ENCODE measurements at regions not wholly inside any gene's neighbourhood (a gene's known extent, or its start where the extent isn't known, plus 50 kb on each side); places are given as distances from the start of the nearest gene placed in this dataset.

DNA sequence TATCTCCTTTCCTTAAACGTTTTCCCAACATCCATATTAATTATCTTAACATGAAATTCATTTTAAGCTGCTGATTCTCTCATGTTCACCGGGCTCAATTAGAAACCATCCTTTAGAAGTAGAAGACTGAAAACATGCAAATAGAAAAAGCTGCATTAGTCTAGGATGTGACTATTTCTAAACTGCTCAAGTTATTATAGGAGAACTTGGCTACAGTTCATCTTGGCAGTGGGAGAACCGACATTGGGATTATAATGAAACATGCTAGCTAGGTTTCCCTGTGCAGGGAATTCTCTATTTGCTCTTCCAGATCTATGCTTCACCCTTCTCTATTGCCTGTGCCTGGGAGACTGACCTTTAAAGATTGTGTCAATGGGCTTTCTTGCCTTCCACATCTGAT is 151.0 kb upstream of the PPARGC1A start:
- no peak for DNase-seq

DNA sequence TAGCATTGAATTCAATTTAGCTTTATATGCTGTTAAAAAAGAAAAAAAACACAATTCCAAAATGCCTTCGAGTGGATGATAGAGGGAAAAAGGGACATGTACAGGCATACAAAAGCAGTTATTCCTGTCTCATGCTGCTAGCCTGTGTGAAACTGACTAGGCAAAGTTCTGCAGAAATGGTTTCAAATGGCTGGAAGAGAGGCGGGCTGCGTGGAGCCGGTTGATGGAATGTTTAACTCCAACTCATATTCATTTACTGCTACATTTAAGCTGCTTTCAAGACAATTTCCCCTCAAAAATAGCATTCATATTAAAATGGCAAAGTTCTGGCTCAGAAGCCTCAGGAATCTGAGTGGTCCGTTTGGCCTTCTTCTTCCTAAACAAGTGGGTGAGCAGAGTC is 143.8 kb upstream of the PPARGC1A start:
- DNase-seq = no peak

DNA sequence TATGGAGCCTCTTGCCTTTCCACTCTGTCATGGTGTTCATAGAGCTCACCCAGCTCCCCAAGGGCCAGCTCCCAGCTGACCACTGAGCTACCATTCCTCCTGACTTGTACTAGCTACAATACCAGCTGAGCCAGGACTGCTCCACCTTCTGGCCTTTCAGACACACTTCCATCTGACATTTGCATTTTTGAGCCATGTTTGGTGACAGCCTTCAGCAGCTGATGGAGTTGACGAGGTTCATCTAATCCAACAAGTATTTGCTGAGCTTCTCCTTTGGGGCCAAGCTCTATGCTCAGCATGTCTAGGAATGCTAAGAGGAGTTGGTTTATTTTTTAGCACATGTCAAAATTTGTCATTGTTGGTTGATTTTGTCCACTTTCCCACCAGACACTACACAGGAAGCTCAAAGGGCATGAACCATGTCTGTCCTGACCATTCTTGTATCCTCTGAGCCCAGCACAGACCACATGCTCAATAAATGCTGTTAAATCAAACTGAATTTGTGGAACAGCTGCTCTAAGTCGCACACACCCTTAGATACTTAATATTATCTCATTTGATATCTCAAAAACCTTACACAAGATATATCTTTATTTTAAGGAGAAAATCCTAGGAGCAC is 142.6 kb upstream of the PPARGC1A start:
- peak in 1 of 5 experiments; percentile 2 for DNase-seq

DNA sequence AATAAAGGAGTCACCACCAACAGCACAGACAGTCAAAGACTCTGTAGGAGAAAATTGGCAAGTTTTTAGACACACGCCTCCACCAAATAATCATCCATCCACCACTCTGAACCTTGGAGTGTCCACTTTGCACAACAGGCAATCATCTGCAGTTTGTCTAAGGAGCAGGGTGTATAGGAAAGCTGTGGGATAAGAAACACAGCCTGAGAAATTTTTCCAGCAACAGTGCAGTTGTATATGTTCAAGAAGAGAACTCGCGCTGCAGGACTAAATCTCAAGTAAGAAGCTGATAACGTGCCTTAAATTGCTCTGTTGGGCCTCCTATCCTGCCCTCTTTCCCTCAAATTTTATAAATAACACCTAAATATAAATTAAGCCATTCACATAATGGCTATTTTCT is 136.7 kb upstream of the PPARGC1A start:
- DNase-seq = no peak

DNA sequence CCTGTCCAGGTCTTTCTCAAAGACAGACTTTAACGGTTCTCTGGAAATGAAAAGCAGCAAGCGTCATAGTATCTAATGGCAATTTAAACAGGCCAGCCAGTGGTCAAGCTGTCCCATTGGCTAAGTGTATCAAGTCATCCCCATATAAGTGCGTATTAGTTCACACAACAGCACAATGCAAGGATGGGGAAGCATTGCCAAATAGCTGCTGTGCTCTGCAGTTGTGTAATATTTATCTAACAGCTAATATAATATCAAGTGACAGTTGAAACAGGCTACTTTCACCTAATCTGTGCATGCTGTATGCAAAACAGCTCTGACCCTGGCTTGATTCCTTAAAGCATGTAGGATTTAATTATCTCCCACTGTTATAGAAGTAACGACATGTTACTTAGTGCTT is 134.8 kb upstream of the PPARGC1A start:
- no peak for DNase-seq

DNA sequence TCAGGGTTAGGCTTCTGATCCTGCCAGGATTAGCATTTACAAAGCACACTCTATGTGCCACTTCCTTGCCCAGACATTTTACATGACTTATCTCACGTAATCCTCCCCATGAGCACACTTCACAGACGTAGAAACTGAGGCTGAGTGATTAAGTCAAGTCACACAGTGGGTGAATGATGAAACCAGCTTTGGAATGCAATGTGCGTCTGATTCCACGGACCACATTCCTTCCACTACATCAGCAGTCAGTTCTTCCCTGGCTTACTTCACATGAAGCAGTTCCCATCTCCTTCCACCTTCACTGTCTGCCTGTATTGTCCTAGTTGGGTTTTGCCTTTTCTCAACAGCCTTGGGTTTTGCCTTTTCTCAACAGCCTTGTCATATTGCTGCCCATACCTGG is 134.3 kb upstream of the PPARGC1A start:
- no peak for DNase-seq

DNA sequence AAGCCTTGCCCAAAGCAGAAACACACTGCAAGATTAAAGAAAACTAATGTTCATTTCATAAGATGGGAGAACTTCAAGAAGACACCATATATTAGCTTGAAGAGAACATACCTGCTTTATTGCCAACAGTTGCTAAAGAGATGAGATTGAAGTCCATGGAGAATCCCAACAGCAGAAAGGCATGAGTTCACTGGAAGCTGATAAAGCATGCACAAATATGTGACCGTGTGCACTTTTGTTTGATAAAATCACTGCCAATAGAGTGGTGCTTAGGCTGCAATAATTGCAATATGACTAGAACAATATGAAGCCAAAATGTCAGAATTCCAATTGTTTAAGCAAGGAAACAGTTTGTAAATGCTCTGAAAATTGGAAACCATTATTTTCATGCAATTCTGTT is 125.9 kb upstream of the PPARGC1A start:
- DNase-seq = no peak

DNA sequence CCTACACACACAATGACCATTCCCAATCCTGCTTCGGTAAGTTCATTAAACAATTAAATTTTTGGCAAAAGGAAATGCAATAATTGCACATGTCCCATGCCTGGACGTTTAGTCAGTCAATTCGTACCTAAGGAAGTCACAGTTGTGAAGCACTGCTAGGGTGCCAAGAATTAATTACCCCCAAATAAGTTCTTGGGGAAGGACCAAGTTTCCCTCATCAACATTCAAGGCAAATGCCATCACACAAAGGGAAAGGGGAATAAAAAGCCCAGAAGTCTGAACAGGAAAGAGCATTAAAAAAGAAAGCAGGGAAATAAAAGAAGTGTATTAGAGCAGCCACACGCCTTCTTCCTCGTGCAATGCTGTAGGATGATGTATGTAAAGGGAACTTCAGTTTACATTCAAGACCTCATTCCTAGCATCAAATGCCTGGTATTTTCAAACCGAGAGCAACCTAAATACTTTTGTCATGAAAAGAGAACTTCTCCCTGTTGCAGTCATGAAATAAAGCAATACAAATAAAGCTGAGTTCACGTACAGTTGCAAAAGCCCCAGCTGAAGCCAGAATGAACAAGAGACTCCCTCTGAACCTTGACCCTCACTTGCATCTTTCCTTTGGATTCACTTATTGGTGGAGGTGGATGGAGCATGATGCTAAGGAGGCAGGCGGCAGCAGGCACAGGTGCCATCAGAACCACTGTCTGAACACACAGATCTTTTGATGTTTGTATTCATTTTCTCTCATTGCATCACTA is 124.0 kb upstream of the PPARGC1A start:
- DNase-seq = no peak

DNA sequence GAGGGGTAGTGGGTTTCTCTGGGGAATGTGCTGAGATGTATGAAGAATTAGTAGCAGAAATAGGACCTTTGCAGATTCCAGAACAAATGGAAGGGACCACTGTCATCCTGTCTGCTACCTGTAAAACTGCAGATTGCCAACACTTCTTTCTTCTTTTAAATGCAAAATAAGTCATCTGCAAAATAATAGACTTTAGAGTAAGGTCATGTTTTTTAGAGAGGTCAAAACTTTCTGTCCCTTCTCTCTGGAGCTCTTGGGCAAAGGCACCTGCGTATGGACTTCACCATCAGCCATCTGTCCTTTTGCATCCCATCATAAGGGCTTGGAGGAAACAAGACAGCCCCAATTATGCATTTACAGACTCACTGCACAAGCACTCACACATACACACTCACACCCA is 121.1 kb upstream of the PPARGC1A start:
- no peak for DNase-seq

DNA sequence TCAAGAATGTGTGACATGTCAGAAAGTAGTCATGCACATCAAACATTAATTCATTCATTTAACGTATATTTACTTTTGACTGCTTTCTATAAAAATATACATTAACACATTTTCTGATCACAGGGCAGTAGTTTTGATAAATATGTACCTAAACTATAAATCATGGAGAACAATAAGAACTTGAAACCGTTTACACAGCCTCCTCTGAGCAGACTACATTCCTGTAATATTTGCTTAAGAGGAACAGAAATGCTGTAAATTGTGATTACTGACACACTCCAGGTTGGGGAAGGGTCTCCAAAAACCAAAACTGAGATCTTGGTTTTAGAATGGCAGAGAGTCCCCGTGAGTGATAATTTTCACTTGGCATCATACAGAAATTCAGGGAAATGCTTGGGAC is 120.7 kb upstream of the PPARGC1A start:
- no peak for DNase-seq

DNA sequence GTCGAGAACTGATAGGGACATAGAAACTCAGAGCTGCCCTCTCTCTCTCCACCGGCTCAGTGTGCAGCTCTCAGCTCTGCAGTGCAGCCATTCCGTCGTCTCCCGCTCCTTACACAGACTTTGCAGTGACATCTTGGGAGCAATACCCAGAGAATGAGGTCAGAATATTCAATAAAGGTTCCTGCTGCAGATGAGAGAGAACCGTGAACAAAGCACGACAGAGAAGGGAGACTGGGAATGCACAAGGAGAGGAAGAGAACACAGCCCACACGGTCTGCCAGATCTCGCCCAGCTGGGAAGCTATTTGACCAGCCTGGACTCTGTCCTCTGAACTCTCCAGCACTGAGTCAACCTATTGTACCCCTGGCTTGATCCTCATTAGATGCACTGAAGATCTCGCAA is 118.0 kb upstream of the PPARGC1A start:
- DNase-seq = no peak

DNA sequence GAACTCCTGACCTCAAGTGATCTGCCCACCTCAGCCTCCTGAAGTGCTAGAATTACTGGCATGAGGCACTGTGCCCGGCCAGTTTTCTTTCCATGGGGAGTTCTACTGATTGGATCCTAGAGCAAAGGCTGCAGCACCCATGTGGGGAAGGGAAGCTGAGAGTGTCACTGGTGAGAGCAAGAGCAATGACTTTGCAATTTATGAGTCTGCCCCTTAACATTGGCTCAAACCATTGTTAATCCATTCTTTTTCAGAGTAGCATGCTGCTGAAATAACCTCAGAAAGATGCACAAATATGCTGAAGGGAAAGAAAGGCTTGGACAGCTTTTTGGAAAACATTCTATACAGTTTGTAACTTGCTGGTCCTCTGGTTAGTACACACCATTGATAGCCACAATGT is 116.4 kb upstream of the PPARGC1A start:
- DNase-seq = no peak

DNA sequence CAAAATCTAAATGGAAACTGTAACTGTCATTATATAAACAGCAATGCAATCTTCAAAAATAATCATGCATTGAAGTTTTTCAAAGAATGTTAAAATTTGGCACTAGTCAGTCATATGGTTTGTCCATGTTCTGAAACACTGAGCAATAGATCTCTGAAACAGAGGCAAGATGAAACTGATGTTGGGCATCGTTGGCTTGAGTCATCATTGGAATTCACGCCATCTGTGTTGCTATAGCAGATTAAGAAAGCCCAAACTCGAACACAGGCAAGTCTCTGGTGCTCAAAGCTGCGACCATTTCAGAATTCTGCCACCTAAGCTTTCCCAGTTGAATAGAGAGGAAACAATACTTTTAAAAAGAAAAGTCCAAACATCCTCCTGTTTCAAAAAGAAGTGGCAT is 114.1 kb upstream of the PPARGC1A start:
- DNase-seq = no peak

DNA sequence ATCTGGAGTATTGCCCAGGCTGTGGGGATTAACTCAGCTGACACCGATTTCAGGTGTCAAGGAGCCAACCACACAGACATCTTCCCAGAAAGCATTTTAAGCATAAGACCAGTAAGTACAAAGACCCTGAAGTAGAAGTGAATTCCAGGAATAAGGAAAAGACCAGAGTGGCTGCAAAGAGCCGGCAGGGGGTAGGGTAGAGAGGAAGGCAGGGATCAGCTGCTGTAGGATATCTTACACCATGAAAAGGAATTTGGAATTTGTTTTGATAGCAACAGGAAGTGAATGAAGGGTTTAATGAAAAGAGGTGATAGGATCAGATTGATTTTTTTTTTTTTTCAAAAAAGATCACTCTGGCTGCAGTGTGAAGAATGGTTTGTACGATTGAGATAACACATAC is 113.6 kb upstream of the PPARGC1A start:
- DNase-seq = no peak

DNA sequence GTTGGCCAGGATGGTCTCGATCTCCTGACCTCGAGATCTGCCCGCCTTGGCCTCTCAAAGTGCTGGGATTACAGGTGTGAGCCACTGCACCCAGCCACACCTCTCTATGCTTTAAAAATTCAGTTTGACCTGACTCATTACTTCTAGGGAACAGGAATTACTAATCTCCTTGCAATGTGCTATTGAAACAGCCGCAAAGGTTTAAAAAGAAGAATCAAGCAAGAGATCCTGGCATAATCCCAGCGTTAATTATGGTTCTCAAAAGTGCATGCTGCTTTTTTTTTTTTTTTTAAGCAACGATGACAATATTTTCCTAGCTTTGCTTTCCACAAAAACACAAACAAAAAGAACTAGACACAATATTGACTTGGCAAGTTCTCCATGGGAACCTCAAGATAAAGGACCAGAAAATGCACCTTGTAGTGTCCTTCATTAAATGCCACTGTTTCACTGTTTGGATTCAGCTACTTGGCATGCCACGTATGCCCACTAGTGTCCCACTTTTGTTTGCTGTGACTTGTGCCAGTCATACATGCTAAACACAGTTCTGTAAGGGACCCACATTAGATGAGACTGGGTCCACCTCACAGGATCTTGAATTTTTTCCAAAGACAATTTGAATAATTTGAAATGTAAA is 112.6 kb upstream of the PPARGC1A start:
- DNase-seq = no peak

DNA sequence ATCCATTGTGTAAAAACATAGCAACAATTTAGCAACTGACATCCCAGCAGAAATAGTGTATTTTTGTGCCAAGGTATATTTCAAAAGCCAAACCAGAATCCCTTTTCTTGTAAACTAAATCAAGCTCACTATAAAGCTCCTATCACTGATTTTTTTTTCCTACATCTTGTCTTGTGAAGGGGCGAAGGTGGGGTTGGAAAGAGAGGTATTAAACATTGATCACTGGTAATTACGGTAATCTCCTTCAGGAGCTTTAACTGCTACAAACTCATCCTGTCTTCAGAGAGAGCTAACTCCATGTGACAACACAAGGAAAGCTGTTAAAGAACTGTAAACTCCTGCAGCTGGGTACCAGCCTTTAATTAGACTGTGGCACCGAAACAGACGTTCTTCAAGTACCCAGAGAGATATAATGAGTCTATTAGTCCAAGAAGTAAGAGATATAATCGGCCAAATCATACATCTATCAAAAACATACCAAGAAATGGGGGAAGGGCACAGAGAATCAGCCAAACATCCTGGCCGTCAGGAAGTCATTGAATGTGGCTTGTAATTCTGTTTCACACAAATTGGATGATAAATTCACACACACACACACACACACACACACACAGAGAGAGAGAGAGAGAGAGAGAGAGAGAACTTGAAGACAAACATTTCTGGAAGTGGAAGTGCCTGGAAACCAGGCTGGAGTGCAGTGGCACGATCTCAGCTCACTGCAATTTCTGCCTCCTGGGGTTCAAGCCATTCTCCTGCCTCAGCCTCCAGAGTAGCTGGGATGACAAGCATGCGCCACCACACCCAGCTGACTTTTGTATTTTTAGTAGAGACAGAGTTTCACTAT is 111.9 kb upstream of the PPARGC1A start:
- DNase-seq = no peak

DNA sequence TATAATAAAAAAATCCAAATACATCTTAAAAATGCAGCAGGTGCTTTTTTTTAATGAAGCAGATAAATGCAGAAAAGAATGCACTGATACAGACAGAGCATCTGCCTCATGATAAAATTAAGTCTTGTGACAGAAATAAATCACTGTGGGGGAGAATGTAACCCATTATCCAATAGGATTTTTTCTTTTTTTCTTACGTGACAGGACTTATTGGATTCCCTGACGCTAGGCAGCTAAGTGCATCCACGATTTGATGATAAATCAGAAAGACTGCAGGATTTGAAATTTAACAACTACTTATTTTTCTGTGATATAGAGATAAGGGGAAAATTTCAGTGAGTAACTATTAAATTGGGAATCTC is 110.6 kb upstream of the PPARGC1A start:
- DNase-seq = no peak

DNA sequence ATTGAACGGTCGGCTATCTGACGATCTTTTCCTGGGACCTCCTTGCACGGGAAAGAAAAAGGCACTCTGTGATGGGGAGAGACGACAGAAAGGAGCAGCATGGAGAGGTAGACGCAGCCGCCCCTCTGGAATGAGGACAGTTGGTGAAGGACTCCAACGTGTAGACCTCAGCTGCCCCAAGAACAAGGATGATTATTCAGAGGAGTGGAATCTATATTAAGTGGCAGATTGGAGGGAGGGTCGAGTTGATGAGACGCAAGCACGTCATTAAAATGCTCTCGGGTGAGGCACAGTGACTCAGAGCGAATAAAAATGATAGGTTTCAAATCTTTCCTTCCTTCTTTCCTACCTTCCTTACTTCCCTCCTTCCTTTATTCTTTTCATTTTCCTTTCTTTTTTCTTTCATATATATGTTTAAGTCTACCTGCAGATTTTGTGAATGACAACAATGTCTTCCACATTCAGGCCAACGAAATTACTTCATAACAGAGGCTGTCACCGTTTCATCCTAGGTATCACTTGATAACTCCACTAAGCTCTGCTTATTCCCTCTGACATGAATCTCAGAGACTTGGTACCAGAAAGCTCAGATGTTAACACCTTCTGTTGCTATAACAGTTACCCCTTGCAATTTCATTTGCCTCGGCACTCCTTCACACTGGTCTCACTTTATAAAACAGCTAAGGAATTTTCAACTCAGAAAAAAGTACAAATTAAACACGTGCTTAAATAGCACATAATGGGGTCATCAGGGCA is 110.0 kb upstream of the PPARGC1A start:
- DNase-seq = no peak

DNA sequence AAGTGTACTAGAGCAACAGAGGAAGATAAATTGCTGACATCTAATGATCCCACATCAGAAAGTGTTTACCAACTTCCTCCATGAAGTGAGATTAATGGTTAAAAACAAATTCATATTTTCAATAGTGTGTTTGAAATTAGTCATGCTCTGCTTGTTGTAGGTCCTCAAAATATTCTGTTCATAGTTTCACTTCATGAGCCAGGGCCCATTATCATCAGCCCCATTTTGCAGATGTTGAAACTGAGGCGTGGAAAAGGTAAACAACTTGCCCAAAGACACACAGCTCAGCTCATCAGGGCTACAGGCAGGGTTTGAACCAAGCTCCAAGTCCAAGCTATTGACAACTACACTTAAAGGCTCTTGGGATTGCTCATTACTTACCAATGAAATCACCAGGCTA is 103.5 kb upstream of the PPARGC1A start:
- no peak for DNase-seq

DNA sequence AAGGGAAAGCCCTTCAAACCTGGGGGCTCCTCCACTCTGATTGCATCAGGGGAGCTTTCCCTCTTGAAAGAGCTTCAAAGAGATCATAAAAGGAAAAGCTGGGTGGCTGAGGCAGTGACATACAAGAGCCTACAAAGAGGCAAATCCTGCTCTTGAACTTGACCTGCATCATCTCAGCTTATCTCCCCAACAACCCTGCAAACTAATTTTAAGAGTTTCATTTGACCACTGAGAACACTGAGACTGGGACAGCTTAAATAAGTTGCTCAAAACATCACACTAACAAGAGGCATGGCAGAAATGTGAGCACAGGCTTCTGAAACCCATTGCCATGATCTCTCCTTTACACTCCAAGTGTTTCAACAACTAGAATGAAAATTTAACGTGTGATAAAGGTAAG is 101.6 kb upstream of the PPARGC1A start:
- no peak for DNase-seq

DNA sequence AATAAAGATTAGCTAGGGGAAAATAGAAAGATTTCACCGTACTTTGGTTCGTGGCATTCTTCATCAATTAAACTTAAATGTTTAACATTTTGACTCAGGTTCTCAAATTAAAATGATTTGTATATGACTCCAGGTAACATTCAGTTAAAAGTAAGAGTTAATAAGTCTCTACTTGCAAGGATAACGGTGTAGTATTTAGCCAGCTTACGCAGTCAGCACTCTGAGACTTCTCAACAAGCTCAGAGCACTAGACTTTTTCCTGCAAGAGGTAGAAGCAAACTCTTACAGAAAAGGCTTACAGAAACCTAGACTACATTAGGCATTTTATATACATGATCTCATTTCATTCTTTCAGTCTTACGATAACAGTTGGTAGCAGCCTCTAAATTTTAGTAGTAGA is 96.4 kb upstream of the PPARGC1A start:
- no peak for DNase-seq

DNA sequence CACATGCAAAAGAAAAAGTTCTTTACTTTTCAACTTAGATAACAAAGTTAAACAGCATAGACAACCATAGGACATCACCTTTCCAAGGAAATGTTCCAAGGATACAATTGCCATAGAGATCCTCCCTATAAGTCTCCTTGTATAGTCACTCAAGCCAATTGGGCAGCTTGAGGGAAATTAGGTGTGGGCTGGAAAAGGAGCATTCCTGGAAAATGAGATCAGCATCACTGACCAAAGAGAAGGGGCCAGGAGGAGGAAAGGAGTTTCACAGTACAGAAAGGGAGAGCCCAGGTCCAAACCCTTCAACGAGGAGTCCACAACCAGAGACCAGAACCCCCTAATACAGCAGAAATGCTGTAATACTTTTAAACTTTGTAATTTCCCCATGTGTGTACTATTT is 91.5 kb upstream of the PPARGC1A start:
- no peak for DNase-seq

DNA sequence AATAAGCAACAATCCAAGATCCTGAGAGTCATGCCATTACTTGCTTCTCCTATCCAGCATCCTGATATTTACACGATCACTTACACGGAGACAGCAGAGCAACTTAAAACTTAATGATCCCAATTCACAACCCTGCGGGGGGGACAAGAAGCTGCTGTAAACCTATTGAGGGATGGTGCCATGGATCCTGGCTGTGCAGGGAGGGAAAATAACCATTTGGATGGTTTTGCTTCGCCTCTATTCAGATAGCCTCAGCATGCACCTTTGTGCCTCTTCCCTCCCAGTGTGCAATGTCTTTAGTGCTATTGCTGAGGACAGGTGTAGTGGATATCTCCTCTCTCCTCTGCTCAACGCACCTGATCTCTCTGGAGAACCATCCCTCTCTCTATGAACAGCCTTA is 89.7 kb upstream of the PPARGC1A start:
- no peak for DNase-seq
